T47D (cell line): ENCODE measurements at regions not wholly inside any gene's neighbourhood (a gene's known extent, or its start where the extent isn't known, plus 50 kb on each side); places are given as distances from the start of the nearest gene placed in this dataset.
"Not testable (repeated sequence)": the region's sequence is repeated elsewhere in the genome, so short reads cannot be mapped to it uniquely, and the experiment has no call there.

Experiments used
- DNase-seq, 2 experiments: peaks; one replicate each; pipeline versions ENCODE4 v3.0.0 to v3.0.0-alpha.2; 2011 to 2012; ENCODE audit warnings: low read depth in 1 of 2, low spot score in 1 of 2
- JUND ChIP-seq: IDR thresholded peaks from 2 replicates; pipeline ENCODE4 v1.6.1; 2012; ENCODE audit warnings: low read depth
- in situ Hi-C: cut with HindIII; loops from 2 replicates; pipeline ENCODE4 v1.10.0; 2016; ENCODE audit warnings: low sequenced_read_pairs, low pct_unique_long_range_greater_than_20kb

GRCh38 chr13:50464349-50465251 is 378.9 kb downstream of the DLEU7 start:
- no peak for DNase-seq
- in situ Hi-C loops, result no loop called here
- no peak for TF ChIP-seq JUND

- in situ Hi-C loops, result no loop called here
- no peak for DNase-seq
Measured at GRCh38 chr13:50466456-50466855, 377.0 kb downstream of the DLEU7 start.

GRCh38 chr13:50467156-50468110 is 376.1 kb downstream of the DLEU7 start:
- no peak for TF ChIP-seq JUND
- DNase-seq, result no peak
- in situ Hi-C loops, result no loop called here

More at GRCh38 chr13:50466456-50466855, 377.0 kb downstream of the DLEU7 start:
- TF ChIP-seq JUND, result no peak

- TF ChIP-seq JUND, result no peak
- in situ Hi-C loops, result no loop called here
- DNase-seq, result no peak
Measured at GRCh38 chr13:50468849-50469669, 374.4 kb downstream of the DLEU7 start.

GRCh38 chr13:50473050-50473449 is 370.4 kb downstream of the DLEU7 start:
- in situ Hi-C loops, DNase-seq: not testable (repeated sequence)

GRCh38 chr13:50474088-50474662 is 369.3 kb downstream of the DLEU7 start:
- peak in 1 of 2 experiments; percentile 2 for DNase-seq
- TF ChIP-seq JUND, result no peak
- in situ Hi-C loops, result no loop called here

- no peak for TF ChIP-seq JUND
- in situ Hi-C loops, result no loop called here
- no peak for DNase-seq
Measured at GRCh38 chr13:50476577-50477285, 366.8 kb downstream of the DLEU7 start.

- TF ChIP-seq JUND, result no peak
- in situ Hi-C loops, result no loop called here
- DNase-seq, result no peak
Measured at GRCh38 chr13:50481936-50482335, 361.6 kb downstream of the DLEU7 start.

GRCh38 chr13:50483416-50483815 is 360.1 kb downstream of the DLEU7 start:
- TF ChIP-seq JUND, result no peak
- in situ Hi-C loops, result no loop called here
- no peak for DNase-seq

- in situ Hi-C loops, result no loop called here
- DNase-seq, result no peak
- TF ChIP-seq JUND, result no peak
Measured at GRCh38 chr13:50484472-50485113, 358.9 kb downstream of the DLEU7 start.
